ENCODE measurements at regions not wholly inside any gene's neighbourhood (a gene's known extent, or its start where the extent isn't known, plus 50 kb on each side); places are given as distances from the start of the nearest gene placed in this dataset.

GRCh38 chr20:52619671-52620070 lies 352.5 kb upstream of the TSHZ2 start:
- DNase-seq: no peak

DNA sequence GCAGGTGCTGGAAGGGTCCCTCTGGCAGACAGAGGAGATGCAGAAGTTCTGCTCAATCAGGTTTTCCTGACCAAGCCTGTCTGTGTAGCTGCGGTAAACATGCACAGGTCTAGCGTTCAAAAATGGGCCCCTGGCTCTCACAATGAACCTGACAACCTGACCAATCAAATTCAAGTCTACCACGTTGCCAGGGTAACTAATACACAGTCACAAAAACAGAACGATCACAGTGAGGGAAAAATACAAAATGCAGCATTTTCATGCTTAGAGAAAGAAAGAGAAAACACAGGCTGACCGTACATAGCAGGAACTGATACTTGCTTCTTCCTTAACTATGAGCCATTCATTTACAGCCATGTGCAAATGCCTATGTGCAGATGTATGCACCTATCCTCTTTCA lies 353.1 kb upstream of the TSHZ2 start:
- DNase-seq: no peak

GRCh38 chr20:52616629-52617028 lies 355.5 kb upstream of the TSHZ2 start:
- no peak for DNase-seq

DNA sequence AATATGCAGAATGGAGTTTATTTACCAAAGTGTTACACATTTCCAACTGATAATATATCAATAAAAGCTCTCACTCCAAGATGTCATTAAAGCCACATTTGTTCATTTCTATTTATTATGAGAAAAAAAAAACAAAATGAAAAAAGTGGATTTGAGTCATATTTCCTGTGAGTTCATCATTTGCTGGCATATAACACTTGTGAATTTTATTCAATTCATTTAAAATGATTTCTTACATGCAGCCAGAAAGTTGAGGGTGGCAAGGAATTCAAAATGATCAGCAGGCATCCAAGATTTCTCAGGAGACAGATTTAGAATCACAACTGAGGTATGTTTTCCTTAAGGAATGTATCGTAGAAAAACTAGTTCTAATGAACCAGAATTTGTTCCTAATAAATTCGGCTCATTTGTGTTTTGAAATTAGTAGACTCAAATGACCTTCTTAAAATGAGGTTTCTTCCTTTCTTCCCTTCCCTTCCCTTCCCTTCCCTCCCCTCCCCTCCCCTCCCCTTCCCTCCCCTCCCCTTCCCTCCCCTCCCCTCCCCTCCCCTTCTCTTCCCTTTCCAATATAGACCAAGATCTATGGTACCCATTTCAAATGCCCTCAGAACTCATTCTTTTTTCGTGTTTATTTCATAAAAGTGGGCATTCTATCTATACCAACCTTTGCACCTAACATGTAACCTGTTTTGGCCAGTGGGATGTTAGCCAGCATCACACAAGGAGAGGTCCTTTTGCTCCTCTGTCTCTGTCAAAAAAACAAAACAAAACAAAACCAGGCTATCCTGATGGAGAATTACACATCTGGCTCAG lies 357.9 kb upstream of the TSHZ2 start:
- DNase-seq: no peak

- DNase-seq: no peak
Observed at GRCh38 chr20:52612046-52612632, 360.0 kb upstream of the TSHZ2 start.

- DNase-seq: no peak
Observed at GRCh38 chr20:52610749-52611148, 361.4 kb upstream of the TSHZ2 start.

DNA sequence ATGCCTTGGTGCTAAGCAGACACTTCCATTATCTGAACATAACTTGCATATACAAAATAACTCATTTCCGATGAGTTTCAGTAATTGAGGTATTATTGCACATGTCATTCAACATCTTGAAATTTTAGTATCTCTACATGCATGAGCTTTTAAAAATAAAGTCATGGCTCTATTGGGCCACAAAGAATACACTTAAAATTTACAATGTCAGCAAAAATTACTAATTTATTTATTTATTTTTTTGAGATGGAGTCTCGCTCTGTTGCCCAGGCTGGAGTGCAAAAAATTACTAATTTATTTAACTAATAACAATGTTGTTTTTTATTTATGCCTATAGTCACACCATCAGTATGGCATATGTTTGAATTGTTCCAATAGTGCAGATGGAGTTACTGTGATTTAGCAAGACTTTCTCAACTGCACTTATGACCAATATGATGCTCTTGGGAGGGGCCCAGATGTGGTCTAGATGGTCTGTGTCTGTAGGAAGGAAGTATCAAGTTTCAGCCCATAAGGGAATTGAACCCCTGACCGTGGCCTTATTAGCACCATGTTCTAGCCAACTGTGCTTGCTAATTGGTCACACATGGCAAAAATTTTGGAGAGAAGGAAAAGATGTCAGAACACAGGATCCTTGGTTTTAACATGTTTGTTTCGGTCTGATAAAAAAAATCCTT lies 370.7 kb upstream of the TSHZ2 start:
- DNase-seq: no peak

DNA sequence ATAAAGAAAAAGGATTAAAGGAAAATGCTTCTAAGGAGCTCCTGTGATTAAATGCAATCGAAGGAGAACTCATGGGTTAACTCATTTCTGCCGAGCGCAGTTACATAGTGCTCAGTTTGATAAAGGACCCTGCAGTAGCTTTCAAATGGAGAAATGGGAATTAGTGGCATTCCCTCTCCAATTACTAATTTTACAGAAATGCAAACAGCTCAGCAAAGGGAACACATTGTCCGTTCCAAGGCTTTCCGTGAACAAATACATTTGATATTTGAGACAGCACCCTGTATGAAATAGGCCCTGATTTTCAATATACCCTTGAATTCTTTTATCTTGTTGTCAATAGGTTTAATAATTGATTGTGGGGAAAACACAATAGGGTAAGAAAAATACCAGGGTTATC lies 375.9 kb upstream of the TSHZ2 start:
- DNase-seq: no peak

DNA sequence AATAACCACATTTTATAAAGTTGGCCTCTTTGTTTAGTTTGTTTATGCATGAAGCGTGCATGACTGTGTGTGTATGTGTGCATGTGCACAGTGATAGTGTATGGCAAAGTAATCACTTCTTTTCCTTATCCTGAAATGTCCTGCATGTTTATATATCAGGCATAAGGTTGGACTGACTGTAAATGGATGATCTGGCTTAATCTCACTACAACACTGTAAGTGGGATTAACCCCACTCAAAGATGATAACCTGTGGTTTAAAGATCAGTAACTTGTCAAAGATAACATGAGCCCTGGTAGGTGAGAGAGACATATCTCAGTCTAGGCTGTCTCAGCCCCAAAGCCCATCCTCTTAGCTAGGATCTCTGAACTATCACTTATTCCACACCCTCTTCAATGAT lies 376.6 kb upstream of the TSHZ2 start:
- DNase-seq: no peak

DNA sequence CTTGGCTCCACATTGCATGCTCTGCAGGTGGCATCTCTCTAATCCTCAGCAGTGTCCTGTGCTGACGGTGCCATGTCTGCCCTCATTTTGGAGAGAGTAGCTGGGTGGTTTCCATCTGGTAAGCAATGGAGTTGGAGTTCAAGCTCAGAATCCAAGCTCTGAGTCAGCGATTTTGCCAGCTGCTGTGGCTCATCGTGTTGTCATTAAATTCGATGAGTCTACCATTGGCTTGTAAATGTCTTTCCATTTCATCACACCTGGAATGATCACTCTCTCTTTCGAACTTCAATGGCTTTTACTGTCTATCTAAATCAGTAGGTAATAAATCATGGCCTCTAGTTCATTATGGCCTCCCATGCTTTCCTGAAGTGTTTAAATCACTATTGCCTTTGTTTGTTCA lies 378.5 kb upstream of the TSHZ2 start:
- DNase-seq: no peak

DNA sequence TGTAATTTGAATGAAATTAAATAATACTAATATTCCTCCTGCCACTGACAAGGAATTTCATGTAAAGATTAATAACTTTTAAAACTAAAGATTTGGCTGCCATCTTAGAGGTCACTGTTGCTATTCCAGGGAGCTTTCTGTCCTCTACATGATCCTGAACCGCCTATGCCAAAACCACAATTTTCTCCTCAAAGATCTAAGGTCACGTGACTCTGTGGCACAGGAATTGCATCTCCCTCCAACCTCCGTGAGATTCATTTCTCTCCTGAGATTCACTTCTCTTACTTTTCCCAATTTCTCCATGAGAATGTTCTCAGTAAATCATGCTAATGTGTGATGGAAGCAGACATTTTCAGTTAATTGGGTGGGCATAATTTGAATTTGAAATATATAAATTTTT lies 379.6 kb upstream of the TSHZ2 start:
- DNase-seq: no peak

DNA sequence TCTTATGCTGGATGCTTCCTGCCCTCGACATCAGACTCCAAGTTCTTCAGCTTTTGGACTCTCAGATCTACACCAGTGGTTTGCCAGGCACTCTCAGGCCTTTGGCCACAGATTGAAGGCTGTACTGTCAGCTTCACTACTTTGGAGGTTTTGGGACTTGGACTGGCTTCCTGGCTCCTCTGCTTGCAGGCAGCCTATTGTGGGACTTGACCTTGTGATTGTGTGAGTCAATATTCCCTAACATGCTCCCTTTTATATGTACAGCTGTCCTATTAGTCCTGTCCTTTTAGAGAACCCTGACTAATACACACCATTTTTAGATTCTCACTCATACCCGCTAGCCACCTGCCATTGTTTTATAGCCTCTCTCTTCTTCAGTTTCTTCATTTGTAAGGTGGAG lies 382.1 kb upstream of the TSHZ2 start:
- no peak for DNase-seq

DNA sequence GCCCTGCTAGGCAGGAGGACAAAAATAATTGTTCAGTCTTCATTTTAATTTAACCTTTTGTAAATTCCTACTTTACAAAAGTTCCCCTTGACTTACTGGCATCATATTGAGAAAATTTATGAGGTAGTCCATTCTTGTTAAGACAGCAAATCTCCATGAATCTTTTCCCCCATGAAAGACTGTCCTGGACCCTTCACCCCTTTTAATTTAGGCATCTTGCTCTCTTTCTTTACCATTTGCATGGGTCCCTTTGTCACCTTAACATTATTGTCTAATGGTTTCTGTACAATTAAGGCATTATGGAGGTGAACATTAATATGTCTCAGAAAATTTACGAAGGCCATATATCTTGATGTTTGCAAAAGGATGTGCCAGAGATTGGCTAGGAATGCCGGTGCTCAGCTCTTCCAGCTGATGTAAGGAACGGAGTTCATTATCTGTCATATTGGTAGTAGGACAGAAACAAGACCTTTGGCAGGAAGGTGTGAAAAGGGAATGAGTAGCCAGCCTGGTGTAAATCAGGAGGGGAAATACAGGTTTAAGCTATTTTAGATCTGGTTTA lies 382.8 kb upstream of the TSHZ2 start:
- no peak for DNase-seq

- no peak for DNase-seq
Observed at GRCh38 chr20:52586660-52587059, 385.5 kb upstream of the TSHZ2 start.

DNA sequence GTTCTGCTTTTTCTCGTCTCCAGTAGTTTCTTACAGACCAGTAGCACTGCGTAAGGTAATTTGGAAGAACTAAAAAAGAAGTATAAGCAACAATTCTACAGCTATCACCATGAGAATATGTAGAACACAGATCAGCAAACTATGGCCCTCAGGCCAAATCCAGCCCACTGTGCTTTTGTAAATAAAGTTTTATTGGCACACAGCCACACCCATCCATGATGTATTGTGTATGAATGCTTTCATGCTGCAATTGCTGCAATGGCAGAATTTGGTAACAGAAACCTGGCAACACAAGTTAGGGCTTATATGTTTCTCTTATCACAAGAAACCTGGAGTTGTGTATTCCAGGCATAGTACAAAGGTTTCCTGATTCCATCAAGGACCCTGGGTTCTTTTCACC lies 386.8 kb upstream of the TSHZ2 start:
- DNase-seq: no peak

DNA sequence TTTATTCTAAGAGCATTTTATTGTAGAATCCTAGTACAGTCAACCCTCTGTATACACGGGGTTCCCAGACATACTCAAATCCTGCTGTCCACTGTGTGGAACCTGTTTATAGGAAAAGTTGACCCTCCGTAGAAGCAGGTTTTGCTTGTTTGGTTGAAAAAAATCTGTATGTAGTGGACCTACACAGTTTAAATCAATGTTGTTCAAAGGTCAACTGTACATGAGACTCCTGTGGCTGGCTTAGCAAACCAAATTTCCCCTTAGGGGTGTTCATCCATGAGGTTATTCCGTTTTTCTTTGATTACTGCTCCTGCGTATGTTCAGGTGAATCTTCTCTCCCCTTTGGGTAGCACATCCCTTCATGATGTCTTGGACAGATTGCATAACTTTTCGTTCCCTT lies 387.0 kb upstream of the ZFP64 start:
- no peak for DNase-seq

GRCh38 chr20:52577696-52578095 lies 386.1 kb upstream of the ZFP64 start:
- no peak for DNase-seq

DNA sequence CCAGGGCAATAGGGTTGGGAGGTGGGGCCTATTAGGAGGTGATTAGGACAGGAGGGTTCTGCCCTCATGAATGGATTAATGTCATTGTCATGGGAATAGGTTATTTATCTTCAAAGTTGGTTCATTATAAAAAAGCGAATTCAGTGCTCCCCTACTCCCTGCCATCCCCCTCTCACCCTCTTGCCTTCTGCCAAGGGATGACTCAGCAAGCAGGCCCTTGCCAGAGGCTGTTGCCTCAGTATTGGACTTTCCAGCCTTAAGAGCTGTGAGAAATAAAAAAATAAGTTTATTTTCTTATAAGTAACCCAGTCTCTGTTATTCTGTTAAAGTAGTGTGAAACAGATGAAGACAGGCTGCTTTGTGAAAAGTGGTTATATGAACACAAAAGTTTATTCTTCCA lies 381.1 kb upstream of the ZFP64 start:
- no peak for DNase-seq

DNA sequence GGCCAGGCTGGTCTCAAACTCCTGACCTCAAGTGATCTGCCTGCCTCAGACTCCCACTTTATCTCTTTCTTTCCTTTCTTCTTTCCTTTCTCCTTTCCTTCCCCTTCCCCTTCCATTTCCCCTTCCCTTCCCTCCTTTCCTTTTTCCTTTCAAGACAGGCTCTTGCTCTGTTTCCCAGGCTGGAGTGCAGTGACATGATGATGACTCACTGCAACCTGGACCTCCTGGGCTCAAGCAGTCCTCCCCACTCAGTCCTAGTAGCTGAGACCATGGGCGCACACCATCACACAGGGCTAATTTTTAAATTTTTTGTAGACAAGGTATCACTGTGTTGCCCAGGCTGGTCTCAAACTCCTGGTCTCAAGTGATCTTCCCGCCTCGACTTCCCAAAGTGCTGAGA lies 377.6 kb upstream of the ZFP64 start:
- DNase-seq: no peak

DNA sequence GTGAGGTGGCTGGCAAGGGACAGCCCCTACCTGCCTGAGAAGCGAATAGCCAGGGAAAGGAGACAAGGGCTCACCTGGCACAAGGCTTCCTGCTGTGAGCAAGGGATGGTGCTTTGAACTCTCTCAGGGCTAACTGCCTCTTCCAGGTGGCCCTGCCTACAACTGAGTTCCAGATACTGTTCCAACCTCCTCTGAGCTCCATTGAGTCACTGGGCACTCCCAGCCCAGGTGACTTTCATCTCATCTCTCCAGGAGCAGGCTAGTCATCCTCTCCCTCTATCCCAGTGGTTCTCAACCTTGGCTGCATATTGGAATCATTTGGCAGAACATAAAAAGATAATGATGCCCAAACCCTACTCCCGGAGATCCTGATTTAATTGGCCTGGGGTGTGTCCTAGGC lies 374.0 kb upstream of the ZFP64 start:
- DNase-seq: no peak

- DNase-seq: no peak
Observed at GRCh38 chr20:52564594-52564993, 373.0 kb upstream of the ZFP64 start.

DNA sequence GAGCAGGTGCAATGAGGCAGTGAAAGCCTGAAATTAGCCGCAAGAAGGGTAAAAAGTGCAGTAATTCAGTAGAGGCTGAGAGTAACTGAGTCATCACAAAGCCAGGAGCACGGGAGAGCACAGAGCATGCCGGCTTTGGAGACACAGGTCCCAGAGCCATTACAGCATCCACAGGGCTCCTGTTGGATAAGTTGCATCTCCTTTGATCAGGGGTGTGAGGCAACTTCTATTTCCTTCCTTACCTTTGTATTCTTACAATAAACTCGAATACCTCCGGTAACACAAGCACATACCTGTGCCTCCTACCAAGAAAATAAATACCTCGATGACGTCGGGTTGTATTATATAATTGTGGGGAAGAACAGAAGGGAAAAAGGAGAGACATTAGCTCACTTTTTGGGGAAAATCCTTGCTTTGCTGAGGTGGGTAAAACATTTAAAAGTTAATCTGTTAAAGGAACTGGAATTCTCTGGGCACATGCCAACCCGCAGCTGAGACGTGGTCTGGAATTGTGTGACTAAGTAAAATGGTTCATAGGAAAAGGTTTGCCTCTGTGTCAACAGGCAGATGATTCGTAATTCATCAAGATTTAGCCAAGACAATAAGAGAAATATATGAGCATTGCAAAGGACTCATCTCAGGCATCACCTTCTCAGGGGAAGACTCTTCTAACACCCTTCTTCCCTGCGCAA lies 360.7 kb upstream of the ZFP64 start:
- DNase-seq: no peak

DNA sequence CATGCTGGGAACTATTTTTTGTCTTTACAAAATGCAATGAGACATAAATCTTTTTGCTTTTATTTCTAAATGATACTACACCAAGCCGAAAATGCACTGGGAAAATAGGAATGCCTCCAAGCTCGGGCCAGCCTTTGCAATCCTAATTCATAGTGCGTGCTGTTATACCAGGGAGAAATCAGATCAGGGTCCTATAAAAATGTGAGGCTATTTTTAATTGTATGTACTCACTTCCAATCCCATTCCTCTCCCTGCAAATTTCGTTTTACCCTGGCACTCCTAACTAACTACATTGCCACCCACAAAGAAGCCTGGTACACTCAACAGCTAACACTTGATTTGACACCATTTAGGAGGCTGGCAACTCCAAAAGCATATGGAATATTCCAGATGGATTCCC lies 350.6 kb upstream of the ZFP64 start:
- DNase-seq: no peak

Measured in NCI-H446 (cell line).